H1 (cell line): ENCODE measurements at regions not wholly inside any gene's neighbourhood (a gene's known extent, or its start where the extent isn't known, plus 50 kb on each side); places are given as distances from the start of the nearest gene placed in this dataset.

ENCODE experiments used
- CTCF ChIA-PET: fragments of 300-600 bp; sonication (Branson Sonifier 250); formaldehyde crosslinking; loops from one replicate; lab custom pipeline; 2021; ENCODE audit not compliant: partially characterized antibody; lab: Charles Lee
- POLR2A ChIA-PET: fragments of 300-600 bp; sonication (Branson Sonifier 250); formaldehyde crosslinking; loops from one replicate; lab custom pipeline; 2021; ENCODE audit warnings: inconsistent platforms; ENCODE audit not compliant: partially characterized antibody; lab: Charles Lee
- DNase-seq, 2 experiments: peaks; one replicate each; pipeline versions ENCODE4 v3.0.0 to v3.0.0-alpha.2; 2010 to 2022; ENCODE audit warnings: low spot score in 2 of 2, low read depth in 1 of 2, mixed read lengths in 1 of 2
- FAIRE-seq: peaks from 2 replicates; lab custom pipeline; 2011; peaks lifted over from hg19 to GRCh38; lab: Jason Lieb, UNC
- H2AFZ ChIP-seq: 2 replicates; pipeline ENCODE4 v1.8.1; 2012; ENCODE audit warnings: low read length, inconsistent platforms
- H2AK5ac ChIP-seq: 2 replicates; pipeline ENCODE4 v1.6.1; 2013; ENCODE audit warnings: low read depth, low read length
- H2BK120ac ChIP-seq: replicated peaks from 2 replicates; pipeline ENCODE3; 2013; ENCODE audit warnings: low read depth, low read length, inconsistent platforms
- H2BK12ac ChIP-seq: 2 replicates; pipeline ENCODE4 v1.6.1; 2013; ENCODE audit warnings: low read depth, low read length
- H2BK15ac ChIP-seq: 2 replicates; pipeline ENCODE4 v1.6.1; 2013; ENCODE audit warnings: low read length
- H2BK20ac ChIP-seq: 2 replicates; pipeline ENCODE4 v1.6.1; 2013; ENCODE audit warnings: low read length
- H2BK5ac ChIP-seq: 2 replicates; pipeline ENCODE4 v1.6.1; 2013; ENCODE audit warnings: low read depth, low read length
- H3K14ac ChIP-seq: 2 replicates; pipeline ENCODE4 v1.6.1; 2013; ENCODE audit warnings: inconsistent platforms; ENCODE audit not compliant: insufficient read length
- H3K18ac ChIP-seq: 2 replicates; pipeline ENCODE4 v1.6.1; 2013; ENCODE audit warnings: low read length; ENCODE audit errors: extremely low read depth
- H3K23ac ChIP-seq: 2 replicates; pipeline ENCODE4 v1.6.1; 2013; ENCODE audit warnings: inconsistent platforms; ENCODE audit not compliant: insufficient read length
- H3K23me2 ChIP-seq: 2 replicates; pipeline ENCODE4 v1.6.1; 2013; ENCODE audit warnings: low read depth, low read length
- H3K27ac ChIP-seq: 2 replicates; pipeline ENCODE4 v1.6.1; 2011; ENCODE audit warnings: low read depth, low read length, inconsistent platforms
- H3K27me3 ChIP-seq, 4 experiments: replicated peaks in 1 of 4; 1 replicate in 1 of 4; 2 replicates in 3 of 4; pipeline versions ENCODE4 v1.6.1 to v1.8.1; 2011 to 2013; ENCODE audit warnings: low read length in 3 of 4, mild to moderate bottlenecking in 3 of 4, inconsistent platforms in 2 of 4, mixed read lengths in 2 of 4, moderate library complexity in 1 of 4; ENCODE audit not compliant: control insufficient read depth in 3 of 4, insufficient read depth in 3 of 4; ENCODE audit errors: extremely low read depth in 1 of 4
- H3K36me3 ChIP-seq, 4 experiments: 2 replicates each; pipeline versions ENCODE4 v1.6.1 to v1.8.1; 2011 to 2013; ENCODE audit warnings: mild to moderate bottlenecking in 4 of 4, low read length in 3 of 4, moderate library complexity in 2 of 4, control low read depth in 1 of 4, inconsistent platforms in 1 of 4; ENCODE audit not compliant: insufficient read depth in 4 of 4, control insufficient read depth in 2 of 4
- H3K4ac ChIP-seq: replicated peaks from 2 replicates; pipeline ENCODE3; 2013; ENCODE audit warnings: low read length, low read depth, mixed read lengths, inconsistent platforms; ENCODE audit not compliant: insufficient read length
- H3K4me1 ChIP-seq, 4 experiments: replicated peaks in 1 of 4; 1 replicate in 1 of 4; 2 replicates in 3 of 4; pipeline versions ENCODE4 v1.6.1 to v1.8.1; 2011 to 2013; ENCODE audit warnings: low read length in 3 of 4, inconsistent platforms in 2 of 4, mixed read lengths in 1 of 4; ENCODE audit not compliant: insufficient read depth in 4 of 4, control insufficient read depth in 3 of 4
- H3K4me2 ChIP-seq, 2 experiments: 2 replicates each; pipeline versions ENCODE4 v1.6.1 to v1.8.1; 2011 to 2013; ENCODE audit warnings: low read depth in 2 of 2, low read length in 2 of 2, control low read depth in 1 of 2, inconsistent platforms in 1 of 2, mild to moderate bottlenecking in 1 of 2; ENCODE audit not compliant: insufficient read depth in 1 of 2
- H3K4me3 ChIP-seq, 4 experiments: fragments of 200-600, 300-600 bp in 1 of 4; sonication (generic), shearing (Covaris generic), sonication (Bioruptor Twin) in 1 of 4; 2 replicates each; pipeline versions ENCODE4 v1.5.1 to v1.8.1; 2011 to 2016; ENCODE audit warnings: low read length in 4 of 4, low read depth in 3 of 4, control low read depth in 2 of 4, inconsistent platforms in 2 of 4, mild to moderate bottlenecking in 2 of 4, mixed read lengths in 1 of 4, moderate library complexity in 1 of 4; ENCODE audit not compliant: insufficient read depth in 2 of 4; ENCODE audit errors: extremely low read depth in 1 of 4
- H3K56ac ChIP-seq: replicated peaks from 2 replicates; pipeline ENCODE3; 2013; ENCODE audit warnings: low read depth, mild to moderate bottlenecking, mixed read lengths, low read length, inconsistent platforms; ENCODE audit not compliant: insufficient read length
- H3K79me1 ChIP-seq: 2 replicates; pipeline ENCODE4 v1.6.1; 2013; ENCODE audit warnings: low read depth, low read length, control low read depth
- H3K79me2 ChIP-seq, 2 experiments: 2 replicates each; pipeline versions ENCODE4 v1.6.1 to v1.8.1; 2012 to 2013; ENCODE audit warnings: low read length in 2 of 2, mild to moderate bottlenecking in 2 of 2, inconsistent platforms in 1 of 2; ENCODE audit not compliant: insufficient read depth in 2 of 2, control insufficient read depth in 1 of 2
- H3K9ac ChIP-seq, 4 experiments: replicated peaks in 1 of 4; 1 replicate in 1 of 4; 2 replicates in 3 of 4; pipeline versions ENCODE4 v1.6.1 to v1.8.1; 2011 to 2013; ENCODE audit warnings: low read depth in 3 of 4, low read length in 3 of 4, control low read depth in 2 of 4, mild to moderate bottlenecking in 2 of 4, moderate library complexity in 2 of 4, inconsistent platforms in 1 of 4; ENCODE audit errors: extremely low read depth in 1 of 4
- H3K9me3 ChIP-seq, 2 experiments: 2 replicates each; pipeline versions ENCODE4 v1.6.1 to v1.8.1; 2012 to 2013; ENCODE audit warnings: mild to moderate bottlenecking in 2 of 2, moderate library complexity in 2 of 2, control low read depth in 1 of 2, inconsistent platforms in 1 of 2, low read depth in 1 of 2, low read length in 1 of 2, mixed read lengths in 1 of 2; ENCODE audit not compliant: insufficient read depth in 2 of 2
- H4K20me1 ChIP-seq, 2 experiments: replicated peaks in 1 of 2; 2 replicates each; pipeline versions ENCODE3 to v1.8.1; 2011 to 2013; ENCODE audit warnings: inconsistent platforms in 2 of 2, low read length in 2 of 2, mild to moderate bottlenecking in 1 of 2; ENCODE audit not compliant: insufficient read depth in 2 of 2, control insufficient read depth in 1 of 2
- H4K5ac ChIP-seq: 2 replicates; pipeline ENCODE4 v1.6.1; 2013; ENCODE audit warnings: low read length, low read depth, mixed read lengths, inconsistent platforms; ENCODE audit not compliant: insufficient read length
- H4K8ac ChIP-seq: 2 replicates; pipeline ENCODE4 v1.8.0; 2013; ENCODE audit warnings: mild to moderate bottlenecking, moderate library complexity, low read length, inconsistent platforms; ENCODE audit not compliant: insufficient read depth; ENCODE audit errors: extremely low read depth
- H4K91ac ChIP-seq: replicated peaks from 2 replicates; pipeline ENCODE3; 2013; ENCODE audit warnings: low read length, mixed read lengths, inconsistent platforms; ENCODE audit not compliant: insufficient read length
- KDM4A ChIP-seq: IDR thresholded peaks from one replicate; pipeline ENCODE4 v1.7.1; 2012; ENCODE audit warnings: low read depth, mild to moderate bottlenecking, moderate library complexity, low read length, inconsistent platforms; ENCODE audit not compliant: severe bottlenecking
- RBBP5 ChIP-seq: IDR thresholded peaks from 2 replicates; pipeline ENCODE4 v1.7.1; 2012; ENCODE audit warnings: low read depth, mild to moderate bottlenecking, inconsistent platforms, low read length, moderate library complexity, borderline replicate concordance
- RFX5 ChIP-seq: IDR thresholded peaks from 2 replicates; pipeline ENCODE4 v1.6.1; 2011; ENCODE audit warnings: low read depth, low read length, improper control_type of control experiment, borderline replicate concordance
- SP2 ChIP-seq: IDR thresholded peaks from 2 replicates; pipeline ENCODE4 v1.6.1; 2012; ENCODE audit warnings: mild to moderate bottlenecking, low read length, inconsistent platforms
- WGBS, 2 experiments: shearing (Covaris generic) in 1 of 2; methylation state at CpG; one replicate each; pipeline versions ENCODE4 v1.1.6 to v1.1.7; 2013 to 2015; ENCODE audit warnings: low lambda C conversion rate in 2 of 2, mixed read lengths in 2 of 2, inconsistent platforms in 1 of 2, low coverage in 1 of 2, missing lambda C conversion rate in 1 of 2; ENCODE audit not compliant: insufficient replicate concordance in 2 of 2, insufficient coverage in 1 of 2, insufficient read length in 1 of 2; ENCODE audit errors: extremely low coverage in 1 of 2, missing lambda C conversion rate in 1 of 2; 5-methylcytosine and 5-hydroxymethylcytosine counted together

DNA sequence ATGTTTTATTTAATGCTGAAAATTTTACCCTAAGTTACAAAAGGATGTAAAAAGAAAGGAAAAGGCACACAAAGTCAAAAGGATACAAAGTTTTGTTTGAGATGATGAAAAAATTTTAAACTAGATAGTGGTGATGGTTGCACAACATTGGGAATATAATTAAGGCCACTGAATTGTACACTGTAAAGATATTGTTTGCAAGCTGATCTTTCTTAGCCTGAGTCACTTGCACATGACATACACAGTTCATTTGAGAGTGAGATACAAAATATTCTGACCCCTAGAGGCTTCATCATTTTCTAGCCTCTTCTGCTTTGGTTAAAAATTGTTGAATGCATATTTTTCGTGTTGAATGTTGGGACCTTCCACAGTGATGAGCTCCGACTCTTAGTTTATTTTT lies 462.6 kb downstream of the HDGFL1 start:
- H3K27ac ChIP-seq: no peak overlapping the region
- no peak overlapping the region for H2BK20ac ChIP-seq
- H3K4me3 ChIP-seq: no peak overlapping the region
- 97% methylated on average over 2 of the region's 2 CpGs; no CpG with 5 or more reads in 1 of the 2 experiments for WGBS, 2 experiments
- no peak overlapping the region for H3K23ac ChIP-seq
- no peak overlapping the region for H3K9ac ChIP-seq
- H2AK5ac ChIP-seq: no peak overlapping the region
- H3K4ac ChIP-seq: no peak overlapping the region
- H4K20me1 ChIP-seq: no peaks in the 10 kb centered on the region
- TF ChIP-seq KDM4A (no peak), SP2 (no peak), RFX5 (no peak), RBBP5 (no peak)
- no peak overlapping the region for H3K14ac ChIP-seq
- H3K4me2 ChIP-seq: no peak overlapping the region
- H3K79me1 ChIP-seq: no peaks in the 10 kb centered on the region
- CTCF ChIA-PET: no interaction called here
- H2BK5ac ChIP-seq: no peak overlapping the region
- no peak overlapping the region for H2AFZ ChIP-seq
- no peak overlapping the region for H3K18ac ChIP-seq
- DNase-seq (no peak), FAIRE-seq (no peak)
- POLR2A ChIA-PET: no interaction called here
- no peak overlapping the region for H2BK120ac ChIP-seq
- peaks cover 0 to 2% of the 10 kb centered on the region in 2 experiments; a peak in 1 of 4 replicates for H3K9me3 ChIP-seq
- H4K8ac ChIP-seq: no peak overlapping the region
- H4K5ac ChIP-seq: no peak overlapping the region
- H3K23me2 ChIP-seq: no peaks in the 10 kb centered on the region
- no peak overlapping the region for H2BK15ac ChIP-seq
- H3K4me1 ChIP-seq: peaks cover 0 to 2% (median 0%) of the 10 kb centered on the region in 4 experiments; a peak in 1 of 7 replicates
- no peak overlapping the region for H4K91ac ChIP-seq
- no peaks in the 10 kb centered on the region for H3K36me3 ChIP-seq
- no peaks in the 10 kb centered on the region for H3K27me3 ChIP-seq
- H3K79me2 ChIP-seq: no peaks in the 10 kb centered on the region
- no peak overlapping the region for H2BK12ac ChIP-seq
- H3K56ac ChIP-seq: no peak overlapping the region
